ENCODE measurements at regions not wholly inside any gene's neighbourhood (a gene's known extent, or its start where the extent isn't known, plus 50 kb on each side); places are given as distances from the start of the nearest gene placed in this dataset.

DNA sequence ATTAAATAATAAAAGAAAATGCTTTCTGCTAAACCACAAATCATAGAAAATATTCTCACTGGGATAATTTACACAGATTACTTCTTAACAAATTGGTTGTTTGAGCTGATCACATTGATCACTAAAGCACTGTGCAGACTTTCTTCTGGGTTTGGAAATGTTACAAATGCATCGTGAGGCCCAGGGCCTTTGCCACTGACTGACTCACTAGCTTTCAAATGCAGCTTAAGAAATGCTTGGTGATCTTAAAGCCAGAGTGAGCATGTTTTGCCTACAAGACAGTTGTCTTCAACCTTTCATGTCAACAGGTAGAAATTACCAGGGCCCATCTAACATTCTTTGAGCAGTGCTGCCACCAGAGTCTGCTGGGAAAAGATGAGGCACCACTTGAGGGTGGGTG lies 252.3 kb upstream of the ADRA1B start:
- TF ChIP-seq, protein P1, sequence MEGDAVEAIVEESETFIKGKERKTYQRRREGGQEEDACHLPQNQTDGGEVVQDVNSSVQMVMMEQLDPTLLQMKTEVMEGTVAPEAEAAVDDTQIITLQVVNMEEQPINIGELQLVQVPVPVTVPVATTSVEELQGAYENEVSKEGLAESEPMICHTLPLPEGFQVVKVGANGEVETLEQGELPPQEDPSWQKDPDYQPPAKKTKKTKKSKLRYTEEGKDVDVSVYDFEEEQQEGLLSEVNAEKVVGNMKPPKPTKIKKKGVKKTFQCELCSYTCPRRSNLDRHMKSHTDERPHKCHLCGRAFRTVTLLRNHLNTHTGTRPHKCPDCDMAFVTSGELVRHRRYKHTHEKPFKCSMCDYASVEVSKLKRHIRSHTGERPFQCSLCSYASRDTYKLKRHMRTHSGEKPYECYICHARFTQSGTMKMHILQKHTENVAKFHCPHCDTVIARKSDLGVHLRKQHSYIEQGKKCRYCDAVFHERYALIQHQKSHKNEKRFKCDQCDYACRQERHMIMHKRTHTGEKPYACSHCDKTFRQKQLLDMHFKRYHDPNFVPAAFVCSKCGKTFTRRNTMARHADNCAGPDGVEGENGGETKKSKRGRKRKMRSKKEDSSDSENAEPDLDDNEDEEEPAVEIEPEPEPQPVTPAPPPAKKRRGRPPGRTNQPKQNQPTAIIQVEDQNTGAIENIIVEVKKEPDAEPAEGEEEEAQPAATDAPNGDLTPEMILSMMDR (IDR thresholded peaks at IDR 0.05; ENCODE audit: low read depth, low read length): no peak
- TF ChIP-seq POLR2A (IDR thresholded peaks at IDR 0.05; ENCODE audit: extremely low read depth, insufficient read length): no peak
- TF ChIP-seq, protein P2, sequence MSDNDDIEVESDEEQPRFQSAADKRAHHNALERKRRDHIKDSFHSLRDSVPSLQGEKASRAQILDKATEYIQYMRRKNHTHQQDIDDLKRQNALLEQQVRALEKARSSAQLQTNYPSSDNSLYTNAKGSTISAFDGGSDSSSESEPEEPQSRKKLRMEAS (IDR thresholded peaks at IDR 0.05; ENCODE audit: low read depth, low read length): no peak
